Liver (tissue), 8 donors: ENCODE measurements at regions not wholly inside any gene's neighbourhood (a gene's known extent, or its start where the extent isn't known, plus 50 kb on each side); places are given as distances from the start of the nearest gene placed in this dataset.

ENCODE experiments used
- DNase-seq: peaks from one replicate; pipeline ENCODE4 v3.0.0-alpha.2; 2017; ENCODE audit warnings: low spot score
- H3K27ac ChIP-seq, 2 donors: one replicate each; pipeline ENCODE4 v1.7.0; 2013; ENCODE audit warnings: inconsistent platforms in 2 of 2, low read length in 2 of 2, control low read depth in 1 of 2, low read depth in 1 of 2, mild to moderate bottlenecking in 1 of 2
- H3K27me3 ChIP-seq, 4 donors: one replicate each; pipeline versions ENCODE4 v1.6.1 to v1.7.0; 2013; ENCODE audit warnings: low read length in 3 of 4, inconsistent platforms in 1 of 4, mild to moderate bottlenecking in 1 of 4, moderate library complexity in 1 of 4; ENCODE audit not compliant: control insufficient read depth in 4 of 4, insufficient read depth in 4 of 4
- H3K36me3 ChIP-seq, 4 donors: one replicate each; pipeline versions ENCODE4 v1.6.1 to v1.7.0; 2013; ENCODE audit warnings: low read length in 3 of 4, mild to moderate bottlenecking in 3 of 4, low read depth in 1 of 4, moderate library complexity in 1 of 4; ENCODE audit not compliant: control insufficient read depth in 4 of 4, insufficient read depth in 3 of 4
- H3K4me1 ChIP-seq, 4 donors: one replicate each; pipeline versions ENCODE4 v1.6.1 to v1.7.0; 2013; ENCODE audit warnings: low read length in 3 of 4, mild to moderate bottlenecking in 3 of 4, moderate library complexity in 1 of 4; ENCODE audit not compliant: control insufficient read depth in 4 of 4, insufficient read depth in 4 of 4
- H3K4me3 ChIP-seq, 3 donors: one replicate each; pipeline versions ENCODE4 v1.6.1 to v1.7.0; 2013; ENCODE audit warnings: low read length in 3 of 3, control low read depth in 1 of 3, low read depth in 1 of 3, mild to moderate bottlenecking in 1 of 3
- H3K9ac ChIP-seq, 2 donors: one replicate each; pipeline ENCODE4 v1.7.0; 2013; ENCODE audit warnings: low read length in 2 of 2, mild to moderate bottlenecking in 2 of 2, moderate library complexity in 2 of 2, control low read depth in 1 of 2, low read depth in 1 of 2
- H3K9me3 ChIP-seq, 4 donors: one replicate each; pipeline versions ENCODE4 v1.6.1 to v1.7.0; 2013; ENCODE audit warnings: low read length in 3 of 4; ENCODE audit not compliant: control insufficient read depth in 4 of 4
- ATF3 ChIP-seq: IDR thresholded peaks from 2 replicates; pipeline ENCODE4 v1.6.1; 2016; ENCODE audit warnings: antibody characterized with exemption
- CTCF ChIP-seq: fragments of 150-350 bp; IDR thresholded peaks from 2 replicates; pipeline ENCODE4 v1.5.1; 2017; ENCODE audit warnings: improper control_type of control experiment, low read depth, low read length; ENCODE audit not compliant: missing input control
- EGR1 ChIP-seq, 2 donors: IDR thresholded peaks; 2 replicates each; pipeline ENCODE4 v1.6.1; 2016 to 2018; ENCODE audit warnings: antibody characterized with exemption in 2 of 2, low read depth in 2 of 2
- FOXA1 ChIP-seq: IDR thresholded peaks from 2 replicates; pipeline ENCODE4 v1.6.1; 2016; ENCODE audit warnings: antibody characterized with exemption
- FOXA2 ChIP-seq: IDR thresholded peaks from 2 replicates; pipeline ENCODE4 v1.6.1; 2016; ENCODE audit warnings: antibody characterized with exemption
- GABPA ChIP-seq, 2 donors: IDR thresholded peaks in 1 of 2; conservative IDR thresholded peaks in 1 of 2; 2 replicates each; pipeline ENCODE4 v1.6.1; 2016; ENCODE audit warnings: antibody characterized with exemption in 2 of 2, mild to moderate bottlenecking in 1 of 2, moderate library complexity in 1 of 2
- HNF4A ChIP-seq, 2 donors: conservative IDR thresholded peaks; 2 replicates each; pipeline ENCODE4 v1.6.1; 2016; ENCODE audit warnings: antibody characterized with exemption in 2 of 2, mild to moderate bottlenecking in 2 of 2
- HNF4G ChIP-seq: IDR thresholded peaks from 2 replicates; pipeline ENCODE4 v1.6.1; 2016; ENCODE audit warnings: antibody characterized with exemption
- JUND ChIP-seq, 2 donors: IDR thresholded peaks; 2 replicates each; pipeline ENCODE4 v1.6.1; 2016; ENCODE audit warnings: antibody characterized with exemption in 2 of 2
- NR2F2 ChIP-seq: IDR thresholded peaks from 2 replicates; pipeline ENCODE4 v1.6.1; 2016; ENCODE audit warnings: antibody characterized with exemption
- RAD21 ChIP-seq, 2 donors: IDR thresholded peaks; 2 replicates each; pipeline ENCODE4 v1.6.1; 2016; ENCODE audit warnings: antibody characterized with exemption in 2 of 2, mild to moderate bottlenecking in 2 of 2
- RXRA ChIP-seq, 2 donors: IDR thresholded peaks; 2 replicates each; pipeline ENCODE4 v1.6.1; 2017 to 2018; ENCODE audit warnings: antibody characterized with exemption in 2 of 2, mild to moderate bottlenecking in 1 of 2
- SP1 ChIP-seq: IDR thresholded peaks from 2 replicates; pipeline ENCODE4 v1.6.1; 2018; ENCODE audit warnings: antibody characterized with exemption, mild to moderate bottlenecking
- TAF1 ChIP-seq: conservative IDR thresholded peaks from 2 replicates; pipeline ENCODE4 v1.6.1; 2016; ENCODE audit warnings: antibody characterized with exemption, mild to moderate bottlenecking
- YY1 ChIP-seq: IDR thresholded peaks from 2 replicates; pipeline ENCODE4 v1.6.1; 2016; ENCODE audit warnings: antibody characterized with exemption, mild to moderate bottlenecking
- ZBTB33 ChIP-seq: IDR thresholded peaks from 2 replicates; pipeline ENCODE4 v1.6.1; 2016; ENCODE audit warnings: antibody characterized with exemption
- WGBS: extraction: QIAGEN DNeasy Blood & Tissue Kit; methylation state at CpG from one replicate; pipeline ENCODE4 v1.1.7; 2013; 5-methylcytosine and 5-hydroxymethylcytosine counted together
- TF ChIP-seq, protein P1 (sequence below): IDR thresholded peaks from 2 replicates; pipeline ENCODE4 v1.6.1; 2016; ENCODE audit warnings: antibody characterized with exemption
- TF ChIP-seq, protein P2 (sequence below): IDR thresholded peaks from 2 replicates; pipeline ENCODE4 v1.6.1; 2016; ENCODE audit warnings: antibody characterized with exemption, mild to moderate bottlenecking
- donor health status: healthy.
- donor health status: healthy.
- donor health status: healthy.
- donor health status: healthy.
- donor health status: healthy.

GRCh38 chr16:85975451-85975981 is 76.6 kb downstream of the IRF8 start:
- TF ChIP-seq HNF4G (peak; percentile 19), NR2F2 (no peak), SP1 (peak; percentile 87), HNF4A (conservative IDR thresholded peaks at IDR 0.05) (peak; percentile 74 to 82), ATF3 (no peak), TAF1 (no peak), ZBTB33 (no peak), FOXA2 (no peak), JUND (IDR thresholded peaks at IDR 0.05) (no peak), GABPA (IDR thresholded peaks at IDR 0.05 in 1 of 2, conservative IDR thresholded peaks at IDR 0.05 in 1 of 2) (no peak), CTCF (no peak), YY1 (peak; percentile 49), RAD21 (IDR thresholded peaks at IDR 0.05) (peak in 1 of 2 donors; percentile 47), RXRA (IDR thresholded peaks at IDR 0.05) (peak; percentile 48 to 61), EGR1 (IDR thresholded peaks at IDR 0.05; ENCODE audit: low read depth in 2 of 2) (no peak), FOXA1 (peak; percentile 11)
- TF ChIP-seq, protein P1, sequence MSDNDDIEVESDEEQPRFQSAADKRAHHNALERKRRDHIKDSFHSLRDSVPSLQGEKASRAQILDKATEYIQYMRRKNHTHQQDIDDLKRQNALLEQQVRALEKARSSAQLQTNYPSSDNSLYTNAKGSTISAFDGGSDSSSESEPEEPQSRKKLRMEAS, result no peak
- TF ChIP-seq, protein P2, sequence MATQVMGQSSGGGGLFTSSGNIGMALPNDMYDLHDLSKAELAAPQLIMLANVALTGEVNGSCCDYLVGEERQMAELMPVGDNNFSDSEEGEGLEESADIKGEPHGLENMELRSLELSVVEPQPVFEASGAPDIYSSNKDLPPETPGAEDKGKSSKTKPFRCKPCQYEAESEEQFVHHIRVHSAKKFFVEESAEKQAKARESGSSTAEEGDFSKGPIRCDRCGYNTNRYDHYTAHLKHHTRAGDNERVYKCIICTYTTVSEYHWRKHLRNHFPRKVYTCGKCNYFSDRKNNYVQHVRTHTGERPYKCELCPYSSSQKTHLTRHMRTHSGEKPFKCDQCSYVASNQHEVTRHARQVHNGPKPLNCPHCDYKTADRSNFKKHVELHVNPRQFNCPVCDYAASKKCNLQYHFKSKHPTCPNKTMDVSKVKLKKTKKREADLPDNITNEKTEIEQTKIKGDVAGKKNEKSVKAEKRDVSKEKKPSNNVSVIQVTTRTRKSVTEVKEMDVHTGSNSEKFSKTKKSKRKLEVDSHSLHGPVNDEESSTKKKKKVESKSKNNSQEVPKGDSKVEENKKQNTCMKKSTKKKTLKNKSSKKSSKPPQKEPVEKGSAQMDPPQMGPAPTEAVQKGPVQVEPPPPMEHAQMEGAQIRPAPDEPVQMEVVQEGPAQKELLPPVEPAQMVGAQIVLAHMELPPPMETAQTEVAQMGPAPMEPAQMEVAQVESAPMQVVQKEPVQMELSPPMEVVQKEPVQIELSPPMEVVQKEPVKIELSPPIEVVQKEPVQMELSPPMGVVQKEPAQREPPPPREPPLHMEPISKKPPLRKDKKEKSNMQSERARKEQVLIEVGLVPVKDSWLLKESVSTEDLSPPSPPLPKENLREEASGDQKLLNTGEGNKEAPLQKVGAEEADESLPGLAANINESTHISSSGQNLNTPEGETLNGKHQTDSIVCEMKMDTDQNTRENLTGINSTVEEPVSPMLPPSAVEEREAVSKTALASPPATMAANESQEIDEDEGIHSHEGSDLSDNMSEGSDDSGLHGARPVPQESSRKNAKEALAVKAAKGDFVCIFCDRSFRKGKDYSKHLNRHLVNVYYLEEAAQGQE, result no peak
- WGBS, result 31% methylated on average over 7 of the region's 7 CpGs
- Histone ChIP-seq H3K9ac (no peak overlapping the region), H3K4me1 (peaks cover 8 to 21% (median 15%) of the 10 kb centered on the region in 4 donors), H3K4me3 (no peak overlapping the region), H3K27me3 (no peaks in the 10 kb centered on the region), H3K9me3 (no peaks in the 10 kb centered on the region), H3K27ac (peak overlapping the region in 1 of 2 donors; percentile 42), H3K36me3 (no peaks in the 10 kb centered on the region)
- DNase-seq, result peak; percentile 54
